ENCODE measurements at regions not wholly inside any gene's neighbourhood (a gene's known extent, or its start where the extent isn't known, plus 50 kb on each side); places are given as distances from the start of the nearest gene placed in this dataset.

DNA sequence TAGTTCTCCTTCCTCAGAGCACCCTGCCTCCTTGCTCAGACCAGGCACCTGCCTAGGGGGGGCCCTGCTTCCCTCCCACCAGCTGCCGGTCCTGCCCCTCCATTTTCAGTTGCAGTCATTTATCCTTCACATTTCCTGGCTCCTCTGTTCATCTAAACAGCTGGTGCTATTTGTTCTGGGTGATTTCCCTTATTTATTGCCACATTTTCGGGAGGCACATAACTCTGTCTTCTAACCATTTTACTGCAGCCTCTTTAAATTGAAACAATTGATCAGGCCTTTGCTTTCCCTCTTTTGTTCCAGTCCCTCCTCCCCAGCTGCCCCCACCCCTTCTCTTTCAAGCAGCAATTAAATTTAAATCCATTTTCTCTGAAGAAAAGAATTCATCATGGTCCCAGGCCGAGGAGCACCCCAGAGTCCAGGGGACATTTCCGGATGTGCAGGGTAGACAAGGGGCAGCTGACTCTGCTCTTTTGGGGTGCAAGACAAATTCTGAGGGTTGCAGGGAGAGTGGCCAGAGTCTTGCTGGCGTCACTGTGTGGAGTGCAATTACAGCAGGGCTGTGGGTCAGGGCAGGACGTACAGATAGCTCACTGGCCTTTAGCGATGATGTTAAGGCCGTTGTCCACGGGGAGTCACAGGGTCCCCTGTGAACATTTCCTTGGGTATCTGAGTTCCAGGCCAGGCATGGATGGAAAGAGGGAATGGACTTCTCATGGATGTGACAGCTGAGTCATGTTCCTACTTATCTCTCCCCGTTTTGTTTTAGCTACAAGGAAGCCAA lies 476.4 kb downstream of the TBC1D22A start (continued):
- TF ChIP-seq, protein P1, sequence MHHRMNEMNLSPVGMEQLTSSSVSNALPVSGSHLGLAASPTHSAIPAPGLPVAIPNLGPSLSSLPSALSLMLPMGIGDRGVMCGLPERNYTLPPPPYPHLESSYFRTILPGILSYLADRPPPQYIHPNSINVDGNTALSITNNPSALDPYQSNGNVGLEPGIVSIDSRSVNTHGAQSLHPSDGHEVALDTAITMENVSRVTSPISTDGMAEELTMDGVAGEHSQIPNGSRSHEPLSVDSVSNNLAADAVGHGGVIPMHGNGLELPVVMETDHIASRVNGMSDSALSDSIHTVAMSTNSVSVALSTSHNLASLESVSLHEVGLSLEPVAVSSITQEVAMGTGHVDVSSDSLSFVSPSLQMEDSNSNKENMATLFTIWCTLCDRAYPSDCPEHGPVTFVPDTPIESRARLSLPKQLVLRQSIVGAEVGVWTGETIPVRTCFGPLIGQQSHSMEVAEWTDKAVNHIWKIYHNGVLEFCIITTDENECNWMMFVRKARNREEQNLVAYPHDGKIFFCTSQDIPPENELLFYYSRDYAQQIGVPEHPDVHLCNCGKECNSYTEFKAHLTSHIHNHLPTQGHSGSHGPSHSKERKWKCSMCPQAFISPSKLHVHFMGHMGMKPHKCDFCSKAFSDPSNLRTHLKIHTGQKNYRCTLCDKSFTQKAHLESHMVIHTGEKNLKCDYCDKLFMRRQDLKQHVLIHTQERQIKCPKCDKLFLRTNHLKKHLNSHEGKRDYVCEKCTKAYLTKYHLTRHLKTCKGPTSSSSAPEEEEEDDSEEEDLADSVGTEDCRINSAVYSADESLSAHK (CRISPR knock-in tag; IDR thresholded peaks at IDR 0.05; ENCODE audit: borderline replicate concordance) = no peak
- no peak for TF ChIP-seq ZNF292 (CRISPR knock-in tag; IDR thresholded peaks at IDR 0.05; ENCODE audit: borderline replicate concordance, low read depth)
- no peak for TF ChIP-seq GATAD2A (CRISPR knock-in tag; IDR thresholded peaks at IDR 0.05)

DNA sequence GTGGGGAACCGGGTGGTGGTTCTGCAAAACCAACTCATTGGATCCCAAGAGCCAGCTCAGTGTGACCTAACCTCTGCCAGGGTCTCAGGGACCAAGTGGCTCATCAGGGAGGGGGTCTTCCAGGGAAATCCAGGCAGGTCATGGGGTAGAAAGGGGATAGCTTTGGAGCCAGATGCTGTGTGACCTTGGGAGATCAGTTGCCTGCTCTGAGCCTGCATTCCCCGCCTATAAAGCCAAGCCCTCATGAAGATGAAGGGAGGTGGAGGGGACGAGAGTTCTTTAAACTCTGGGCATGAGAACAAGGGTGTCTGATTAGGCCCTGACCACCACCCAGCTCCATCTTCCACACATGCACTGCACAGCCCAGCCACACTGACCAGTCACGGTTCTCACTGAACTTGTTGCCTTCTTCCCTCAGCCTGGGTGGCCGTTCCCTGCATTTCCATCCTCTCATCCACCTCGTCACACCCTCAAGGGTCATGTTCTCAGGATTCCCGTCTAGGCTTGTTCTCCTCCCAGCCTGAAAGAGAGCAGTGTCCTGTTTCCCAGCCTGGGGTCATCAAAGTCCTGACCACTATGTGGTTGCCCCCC lies 475.5 kb downstream of the TBC1D22A start:
- Histone ChIP-seq H3K4me1 (ENCODE audit: insufficient read depth, low read length) (no peaks in the 10 kb centered on the region), H3K36me3 (replicated peaks in 1 of 2; ENCODE audit: control insufficient read depth in 1 of 2, insufficient read depth in 2 of 2, low read length in 2 of 2) (no peaks in the 10 kb centered on the region), H3K9ac (ENCODE audit: insufficient read depth, low read depth, low read length) (no peak overlapping the region), H3K27me3 (ENCODE audit: control insufficient read depth in 1 of 2, insufficient read depth in 2 of 2, low read length in 2 of 2) (peaks cover 1 to 7% of the 10 kb centered on the region in 2 experiments; a peak in 2 of 5 replicates), H3K4me3 (replicated peaks in 1 of 3; ENCODE audit: insufficient read depth in 1 of 3, low read depth in 2 of 3, low read length in 3 of 3) (no peak overlapping the region), H3K4me2 (ENCODE audit: low read depth, low read length) (no peak overlapping the region), H3K79me2 (ENCODE audit: insufficient read depth, low read length) (no peaks in the 10 kb centered on the region), H2AFZ (ENCODE audit: low read length) (no peak overlapping the region), H3K27ac (ENCODE audit: extremely low read length, insufficient read depth, low read length) (no peak overlapping the region), H3K9me3 (ENCODE audit: low read length) (peaks cover 6% of the 10 kb centered on the region), H4K20me1 (ENCODE audit: insufficient read depth, low read length) (no peaks in the 10 kb centered on the region)
- ChIA-PET CTCF (ENCODE audit: low intra/inter-chr PET ratio, low total read pairs) (no interaction called here), POLR2A (no interaction called here)
- WGBS (ENCODE audit: low lambda C conversion rate) = 5% methylated on average over 6 of the region's 7 CpGs
- no TSS peak for BruUV-seq (replicated peaks)
- TF ChIP-seq ZNF768 (CRISPR knock-in tag; IDR thresholded peaks at IDR 0.05) = peak; percentile 61
- TF ChIP-seq, protein P2, sequence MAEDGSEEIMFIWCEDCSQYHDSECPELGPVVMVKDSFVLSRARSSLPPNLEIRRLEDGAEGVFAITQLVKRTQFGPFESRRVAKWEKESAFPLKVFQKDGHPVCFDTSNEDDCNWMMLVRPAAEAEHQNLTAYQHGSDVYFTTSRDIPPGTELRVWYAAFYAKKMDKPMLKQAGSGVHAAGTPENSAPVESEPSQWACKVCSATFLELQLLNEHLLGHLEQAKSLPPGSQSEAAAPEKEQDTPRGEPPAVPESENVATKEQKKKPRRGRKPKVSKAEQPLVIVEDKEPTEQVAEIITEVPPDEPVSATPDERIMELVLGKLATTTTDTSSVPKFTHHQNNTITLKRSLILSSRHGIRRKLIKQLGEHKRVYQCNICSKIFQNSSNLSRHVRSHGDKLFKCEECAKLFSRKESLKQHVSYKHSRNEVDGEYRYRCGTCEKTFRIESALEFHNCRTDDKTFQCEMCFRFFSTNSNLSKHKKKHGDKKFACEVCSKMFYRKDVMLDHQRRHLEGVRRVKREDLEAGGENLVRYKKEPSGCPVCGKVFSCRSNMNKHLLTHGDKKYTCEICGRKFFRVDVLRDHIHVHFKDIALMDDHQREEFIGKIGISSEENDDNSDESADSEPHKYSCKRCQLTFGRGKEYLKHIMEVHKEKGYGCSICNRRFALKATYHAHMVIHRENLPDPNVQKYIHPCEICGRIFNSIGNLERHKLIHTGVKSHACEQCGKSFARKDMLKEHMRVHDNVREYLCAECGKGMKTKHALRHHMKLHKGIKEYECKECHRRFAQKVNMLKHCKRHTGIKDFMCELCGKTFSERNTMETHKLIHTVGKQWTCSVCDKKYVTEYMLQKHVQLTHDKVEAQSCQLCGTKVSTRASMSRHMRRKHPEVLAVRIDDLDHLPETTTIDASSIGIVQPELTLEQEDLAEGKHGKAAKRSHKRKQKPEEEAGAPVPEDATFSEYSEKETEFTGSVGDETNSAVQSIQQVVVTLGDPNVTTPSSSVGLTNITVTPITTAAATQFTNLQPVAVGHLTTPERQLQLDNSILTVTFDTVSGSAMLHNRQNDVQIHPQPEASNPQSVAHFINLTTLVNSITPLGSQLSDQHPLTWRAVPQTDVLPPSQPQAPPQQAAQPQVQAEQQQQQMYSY (CRISPR knock-in tag; IDR thresholded peaks at IDR 0.05) = no peak
- in situ Hi-C loops (cut with HindIII; ENCODE audit: extremely low pct_ligation_motif_present, low pct_unique_long_range_greater_than_20kb) = no loop called here
- DNase-seq (ENCODE audit: low spot score) (no peak), FAIRE-seq (no peak), ATAC-seq (no peak)
- intact Hi-C loops (cut with micrococcal nuclease; ENCODE audit: unreplicated experiment) = no loop called here

All from HepG2 (cell line).